Fibroblast of pulmonary artery (primary cell): ENCODE measurements at regions not wholly inside any gene's neighbourhood (a gene's known extent, or its start where the extent isn't known, plus 50 kb on each side); places are given as distances from the start of the nearest gene placed in this dataset.
A peak's percentile ranks its signal among the peaks of the same experiment; 100 is the strongest.
"Not testable (repeated sequence)": the region's sequence is repeated elsewhere in the genome, so short reads cannot be mapped to it uniquely, and the experiment has no call there.

Experiments
- DNase-seq: peaks from one replicate; pipeline ENCODE4 v3.0.0-alpha.2; 2010; ENCODE audit warnings: low read depth
- H3K4me3 ChIP-seq: replicated peaks from 2 replicates; pipeline ENCODE4 v1.5.1; 2011; ENCODE audit warnings: low read depth, mild to moderate bottlenecking, control low read depth, low read length, moderate library complexity
- TF ChIP-seq, protein P1 (sequence below): IDR thresholded peaks from 2 replicates; pipeline ENCODE4 v1.5.1; 2011; ENCODE audit warnings: mild to moderate bottlenecking, control low read depth, low read length, inconsistent platforms; ENCODE audit errors: missing control alignments

DNA sequence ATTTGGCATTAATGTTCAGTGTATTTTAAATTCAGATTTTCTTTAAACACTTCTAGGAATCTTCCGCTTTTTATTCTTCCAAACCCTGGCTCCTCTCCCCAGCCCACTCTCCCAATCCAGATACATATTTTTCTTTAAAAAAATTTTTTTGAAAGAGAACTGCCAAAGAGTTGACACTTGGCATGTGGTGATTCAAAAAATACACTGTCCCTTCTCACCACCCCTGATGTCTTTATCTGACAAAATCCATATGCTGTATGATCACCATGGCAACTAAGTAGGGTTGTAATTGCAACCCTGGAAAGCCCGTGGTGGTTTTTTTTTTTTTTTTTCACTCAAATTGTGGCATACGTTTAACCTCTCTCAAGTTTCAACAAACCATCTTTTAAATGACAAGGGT lies 355.8 kb upstream of the SASH1 start:
- DNase-seq = peak; percentile 3
- H3K4me3 ChIP-seq = no peak overlapping the region
- TF ChIP-seq, protein P1, sequence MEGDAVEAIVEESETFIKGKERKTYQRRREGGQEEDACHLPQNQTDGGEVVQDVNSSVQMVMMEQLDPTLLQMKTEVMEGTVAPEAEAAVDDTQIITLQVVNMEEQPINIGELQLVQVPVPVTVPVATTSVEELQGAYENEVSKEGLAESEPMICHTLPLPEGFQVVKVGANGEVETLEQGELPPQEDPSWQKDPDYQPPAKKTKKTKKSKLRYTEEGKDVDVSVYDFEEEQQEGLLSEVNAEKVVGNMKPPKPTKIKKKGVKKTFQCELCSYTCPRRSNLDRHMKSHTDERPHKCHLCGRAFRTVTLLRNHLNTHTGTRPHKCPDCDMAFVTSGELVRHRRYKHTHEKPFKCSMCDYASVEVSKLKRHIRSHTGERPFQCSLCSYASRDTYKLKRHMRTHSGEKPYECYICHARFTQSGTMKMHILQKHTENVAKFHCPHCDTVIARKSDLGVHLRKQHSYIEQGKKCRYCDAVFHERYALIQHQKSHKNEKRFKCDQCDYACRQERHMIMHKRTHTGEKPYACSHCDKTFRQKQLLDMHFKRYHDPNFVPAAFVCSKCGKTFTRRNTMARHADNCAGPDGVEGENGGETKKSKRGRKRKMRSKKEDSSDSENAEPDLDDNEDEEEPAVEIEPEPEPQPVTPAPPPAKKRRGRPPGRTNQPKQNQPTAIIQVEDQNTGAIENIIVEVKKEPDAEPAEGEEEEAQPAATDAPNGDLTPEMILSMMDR = no peak

DNA sequence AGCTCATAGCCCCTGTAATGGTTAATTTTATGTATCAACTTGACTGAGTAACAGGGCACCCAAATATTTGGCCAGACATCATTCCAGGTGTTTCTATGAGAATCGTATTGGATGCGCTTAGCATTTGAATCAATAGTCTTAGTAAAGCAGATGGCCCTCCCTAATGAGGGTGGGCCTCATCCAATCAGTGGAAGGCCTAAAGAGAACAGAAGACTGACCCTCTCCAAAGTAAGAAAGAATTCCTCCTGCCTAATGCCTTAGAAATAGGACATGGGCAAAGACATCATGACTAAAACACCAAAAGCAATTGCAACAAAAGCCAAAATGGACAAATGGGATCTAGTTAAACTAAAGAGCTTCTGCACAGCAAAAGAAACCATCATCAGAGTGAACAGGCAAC lies 352.5 kb upstream of the SASH1 start:
- TF ChIP-seq, protein P1 = no peak
- H3K4me3 ChIP-seq = no peak overlapping the region
- no peak for DNase-seq

DNA sequence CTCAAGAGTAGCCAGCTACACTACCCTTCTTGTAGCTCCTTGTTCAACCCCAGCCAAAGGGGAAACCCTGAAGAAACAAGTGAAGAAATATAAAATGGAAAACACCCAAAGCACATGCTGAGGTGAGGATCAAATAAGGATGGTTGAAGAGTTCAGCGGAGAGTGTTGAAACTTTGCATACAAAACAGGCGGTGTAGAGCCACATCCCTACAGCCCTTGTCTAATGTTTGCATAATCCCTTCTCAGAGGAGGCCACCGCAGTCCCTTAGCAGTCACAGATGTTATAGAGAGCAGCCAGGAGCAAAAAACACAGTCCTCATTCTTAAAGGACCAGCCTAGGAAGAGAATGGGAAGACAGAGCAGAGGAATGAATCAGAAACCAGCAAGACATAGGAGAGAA lies 350.7 kb upstream of the SASH1 start:
- TF ChIP-seq, protein P1 = no peak
- H3K4me3 ChIP-seq = no peak overlapping the region
- no peak for DNase-seq

DNA sequence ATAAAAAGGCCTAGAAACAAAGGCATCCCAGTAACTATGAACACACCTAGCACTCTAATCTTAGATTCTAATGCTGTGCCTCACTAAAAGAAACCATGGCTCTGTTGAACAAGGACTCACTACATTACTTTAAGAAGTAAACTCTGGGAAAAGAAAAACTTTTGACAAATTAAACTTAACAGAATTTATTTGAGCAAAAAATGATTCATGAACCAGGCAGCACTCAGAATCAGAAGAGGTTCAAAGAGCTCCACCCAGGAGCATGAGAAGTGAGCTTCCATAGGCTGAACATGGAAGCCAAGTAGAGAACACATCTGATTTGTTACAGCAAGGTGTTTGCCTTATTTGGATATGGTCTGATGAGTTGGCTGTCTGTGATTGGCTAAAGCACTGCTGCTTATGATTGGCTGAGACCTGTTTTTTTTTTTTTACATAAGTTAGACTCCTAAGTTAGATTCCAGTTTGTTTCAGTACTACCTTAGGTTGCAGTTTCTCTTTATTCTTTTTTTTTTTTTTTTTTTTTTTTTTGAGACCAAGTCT lies 343.6 kb upstream of the SASH1 start:
- TF ChIP-seq, protein P1 = no peak
- DNase-seq = no peak
- H3K4me3 ChIP-seq = no peak overlapping the region

DNA sequence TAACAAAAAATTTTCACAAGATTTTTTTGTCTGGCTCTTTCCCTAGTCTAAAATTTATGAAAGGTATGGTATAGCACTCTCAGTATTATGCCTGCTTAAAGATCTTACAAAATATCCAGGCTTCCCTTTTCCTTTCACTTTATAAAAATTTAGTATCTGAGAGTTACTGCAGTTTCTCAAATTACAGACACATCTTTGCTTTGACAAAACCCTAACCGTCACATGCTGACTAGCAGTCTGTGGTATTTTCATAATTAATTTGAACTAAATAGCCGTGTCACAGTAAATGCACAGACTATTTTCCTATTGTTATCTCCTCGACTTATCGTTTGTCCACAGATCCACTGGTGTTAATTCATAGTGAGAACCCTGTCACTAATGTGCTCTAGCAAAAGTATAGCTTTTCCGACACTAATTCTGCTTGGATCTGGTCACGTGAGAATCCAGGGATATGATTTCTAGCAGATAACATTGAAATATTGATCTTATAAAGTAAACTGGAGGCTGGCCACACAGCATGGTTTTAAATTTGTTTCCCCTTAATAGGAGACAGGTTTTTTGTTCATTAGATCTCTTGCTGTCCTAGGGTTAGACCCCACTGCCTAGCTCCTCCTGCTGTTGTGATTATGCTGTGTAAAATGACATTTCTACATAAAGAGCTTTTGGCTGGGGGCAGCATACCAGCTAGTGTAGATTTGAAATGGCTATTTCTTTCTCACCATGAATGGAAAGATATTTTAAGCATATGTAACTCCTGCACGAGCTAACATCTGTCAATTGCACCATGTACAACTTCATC lies 340.6 kb upstream of the SASH1 start:
- TF ChIP-seq, protein P1 = no peak
- no peak overlapping the region for H3K4me3 ChIP-seq
- DNase-seq = no peak

DNA sequence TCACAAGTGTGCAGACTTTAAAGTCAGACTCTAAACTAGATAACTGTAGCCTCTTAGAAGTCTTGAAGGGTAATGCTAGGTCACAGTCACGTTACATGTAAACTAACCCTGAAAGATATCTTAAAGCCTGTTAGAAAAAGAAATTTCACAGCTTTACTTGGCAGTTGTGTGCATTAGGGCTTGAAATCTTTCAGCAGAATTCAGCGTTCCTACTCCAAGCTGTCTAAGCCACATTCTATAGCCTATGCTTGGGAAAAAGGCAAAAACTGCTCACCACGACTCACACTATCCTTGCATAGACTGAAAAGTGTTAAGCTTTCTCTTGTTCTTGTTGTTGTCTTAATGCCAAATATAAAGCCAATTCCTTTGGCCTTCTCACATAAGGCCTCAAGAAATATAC lies 338.0 kb upstream of the SASH1 start:
- no peak for DNase-seq
- H3K4me3 ChIP-seq = no peak overlapping the region
- TF ChIP-seq, protein P1 = no peak

DNA sequence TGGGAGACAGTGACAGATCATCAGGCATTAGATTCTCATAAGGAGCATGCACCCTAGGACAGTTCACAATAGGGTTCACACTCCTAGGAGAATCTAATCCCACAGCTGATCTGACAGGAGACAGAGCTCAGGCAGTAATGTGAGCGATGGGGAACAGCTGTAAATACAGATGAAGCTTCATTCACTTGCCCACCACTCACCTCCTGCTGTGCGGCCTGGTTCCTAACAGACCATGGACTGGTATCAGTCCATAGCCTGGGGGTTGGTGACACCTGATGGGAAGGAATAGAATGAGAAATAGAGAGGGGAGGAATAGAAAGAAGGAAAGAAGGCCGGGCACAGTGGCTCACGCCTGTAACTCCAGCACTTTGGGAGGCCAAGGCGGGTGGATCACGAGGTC lies 336.8 kb upstream of the SASH1 start:
- no peak overlapping the region for H3K4me3 ChIP-seq
- TF ChIP-seq, protein P1 = no peak
- no peak for DNase-seq

DNA sequence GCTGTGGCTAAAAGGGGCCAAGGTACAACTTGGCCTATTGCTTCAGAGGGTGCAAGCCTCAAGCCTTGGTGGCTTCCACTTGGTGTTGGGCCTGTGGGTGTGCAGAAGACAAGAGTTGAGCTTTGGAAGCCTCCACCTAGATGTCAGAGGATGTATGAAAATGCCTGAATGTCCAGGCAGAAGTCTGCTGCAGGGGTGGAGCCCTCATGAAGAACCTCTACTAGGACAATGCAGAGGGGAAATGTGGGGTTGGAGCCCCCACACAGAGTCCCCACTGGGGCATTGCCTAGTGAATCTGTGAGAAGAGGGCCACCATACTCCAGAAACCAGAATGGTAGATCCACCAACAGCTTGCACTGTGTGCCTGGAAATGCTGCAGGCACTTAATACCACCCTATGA lies 332.1 kb upstream of the SASH1 start:
- H3K4me3 ChIP-seq, DNase-seq: not testable (repeated sequence)
